GM18873 (cell line): ENCODE measurements at regions not wholly inside any gene's neighbourhood (a gene's known extent, or its start where the extent isn't known, plus 50 kb on each side); places are given as distances from the start of the nearest gene placed in this dataset.

Experiments used
- ATAC-seq: cut with Tn5 transposase; IDR thresholded peaks from one replicate; pipeline ENCODE4 v1.9.1; 2021; ENCODE audit warnings: mild to moderate bottlenecking, moderate library complexity, moderate number of reproducible peaks; ENCODE audit not compliant: unreplicated experiment, low FRiP score

DNA sequence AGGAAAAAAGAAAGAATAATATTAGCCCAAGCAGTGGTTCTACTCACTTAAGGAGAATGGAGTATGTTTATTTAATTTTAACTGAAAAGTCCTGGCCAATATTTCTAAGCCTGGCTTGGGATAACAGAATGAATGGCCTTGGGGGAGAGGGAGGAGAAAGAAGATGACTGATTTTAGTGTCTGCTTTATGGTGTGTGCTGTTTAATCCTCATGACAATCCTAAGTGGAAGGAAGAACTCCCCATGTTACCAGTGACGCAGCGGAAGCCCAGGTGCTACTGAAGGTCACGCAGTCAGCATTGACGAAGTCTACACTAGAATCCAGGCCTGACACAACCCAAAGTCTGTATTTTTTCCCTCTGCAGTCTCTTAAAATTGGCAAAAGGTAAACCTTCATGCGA, 50.5 kb downstream of the PALM2AKAP2 start:
- ATAC-seq = no peak

DNA sequence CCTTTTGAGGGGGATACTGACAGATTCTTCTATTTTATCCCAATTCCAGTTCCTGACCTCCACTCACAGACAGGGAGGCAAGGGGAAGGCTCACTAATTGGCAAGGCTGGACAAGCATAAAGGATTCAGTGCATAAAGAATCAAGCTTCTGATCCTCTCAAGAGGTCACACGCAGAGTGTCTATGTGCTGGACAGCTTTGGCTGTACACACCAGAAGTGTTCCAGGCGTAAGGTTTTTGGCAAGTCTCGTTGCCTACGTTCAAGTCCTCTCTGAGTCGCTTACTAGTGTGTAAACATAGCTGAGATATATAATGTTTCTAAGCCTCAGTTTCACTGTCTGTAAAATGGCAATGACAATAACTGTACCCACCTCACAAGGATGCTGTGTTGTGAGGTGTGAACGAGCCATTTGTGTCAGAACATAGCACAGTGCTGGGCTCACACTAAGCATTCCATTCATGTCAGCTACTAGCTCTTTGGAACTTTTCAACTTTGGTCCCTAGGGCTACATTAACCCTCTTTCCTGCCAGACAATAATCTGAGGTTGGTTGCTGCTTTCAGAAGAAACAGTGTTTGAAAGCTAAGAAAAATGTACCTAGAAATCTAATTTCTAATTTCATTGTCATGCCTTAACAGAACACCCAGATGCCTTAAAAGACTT, 52.1 kb downstream of the PALM2AKAP2 start:
- no peak for ATAC-seq

DNA sequence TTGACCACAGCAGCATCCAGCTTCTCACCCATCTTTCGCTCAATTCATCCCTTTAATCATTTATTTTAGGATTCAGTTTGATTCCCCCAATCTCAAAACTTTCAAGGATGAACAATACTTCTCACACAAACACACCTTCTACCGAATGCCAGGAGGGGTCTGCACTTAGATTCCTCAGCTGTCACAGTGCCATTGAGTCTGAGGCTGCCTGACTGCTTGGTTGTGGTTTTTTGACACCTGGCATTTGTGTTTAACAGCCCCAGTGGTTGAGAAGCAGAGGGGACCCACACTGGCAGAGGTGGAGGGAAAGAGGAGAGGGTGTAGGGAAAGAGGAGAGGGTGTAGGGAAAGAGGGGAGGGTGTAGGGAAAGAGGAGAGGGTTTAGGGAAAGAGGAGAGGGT, 54.9 kb downstream of the PALM2AKAP2 start:
- no peak for ATAC-seq

DNA sequence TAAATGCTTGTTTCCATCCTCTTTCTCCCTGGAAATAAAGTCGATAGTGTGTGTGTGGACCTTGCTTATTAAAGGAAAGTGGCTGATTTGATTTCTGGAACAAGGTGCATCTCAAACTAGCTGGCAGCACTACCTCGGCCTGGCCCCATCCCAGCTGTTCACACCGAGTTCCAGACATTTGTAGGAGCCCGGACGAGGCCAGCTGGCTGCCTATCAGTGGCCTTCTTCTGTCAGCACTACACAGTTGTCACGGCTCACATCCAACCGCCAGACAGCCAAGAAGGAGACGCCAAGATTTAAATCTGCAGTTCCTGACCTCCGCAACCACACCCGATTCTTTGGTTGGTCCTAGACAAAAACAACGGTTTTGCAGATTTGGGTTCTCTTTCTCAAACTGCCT, 63.6 kb downstream of the PALM2AKAP2 start:
- ATAC-seq = no peak

DNA sequence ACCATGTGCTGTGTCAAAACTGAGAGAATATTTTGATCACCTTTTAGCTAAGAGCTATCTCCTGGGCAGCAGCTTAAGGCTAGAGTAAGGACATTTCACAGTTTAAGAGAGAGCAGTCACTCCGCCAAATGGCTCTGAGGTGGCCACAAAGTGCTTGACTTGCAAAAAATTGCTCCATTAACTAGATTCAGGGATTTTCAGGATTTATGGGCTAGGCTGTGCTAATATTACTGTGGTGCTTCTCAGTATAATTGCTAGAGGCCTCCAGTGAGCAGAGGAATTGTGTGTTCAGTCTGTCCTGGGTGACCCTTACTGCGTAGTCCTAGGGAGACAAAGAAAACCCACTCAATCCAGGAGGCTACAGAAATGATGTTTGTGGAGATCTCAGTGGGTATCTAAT, 65.2 kb downstream of the PALM2AKAP2 start:
- no peak for ATAC-seq

DNA sequence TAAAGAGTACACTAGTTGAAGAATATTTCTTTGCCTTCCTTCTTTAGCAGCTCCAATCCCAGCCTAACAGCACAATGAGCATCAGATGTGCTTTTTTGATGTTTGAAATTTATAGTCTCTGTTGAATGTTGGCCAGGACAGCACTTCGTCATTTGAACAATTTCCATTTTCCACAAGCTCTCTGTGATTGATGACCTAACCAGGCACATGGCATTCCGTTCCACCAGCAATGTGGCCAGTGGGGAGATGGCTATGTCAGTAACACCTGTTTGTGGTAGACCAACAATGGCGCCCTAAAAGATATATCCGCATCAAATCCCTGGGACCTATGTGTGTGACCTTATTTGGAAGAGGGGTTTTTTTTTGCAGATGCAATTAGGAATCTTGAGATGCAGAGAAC, 66.8 kb downstream of the PALM2AKAP2 start:
- ATAC-seq = no peak

DNA sequence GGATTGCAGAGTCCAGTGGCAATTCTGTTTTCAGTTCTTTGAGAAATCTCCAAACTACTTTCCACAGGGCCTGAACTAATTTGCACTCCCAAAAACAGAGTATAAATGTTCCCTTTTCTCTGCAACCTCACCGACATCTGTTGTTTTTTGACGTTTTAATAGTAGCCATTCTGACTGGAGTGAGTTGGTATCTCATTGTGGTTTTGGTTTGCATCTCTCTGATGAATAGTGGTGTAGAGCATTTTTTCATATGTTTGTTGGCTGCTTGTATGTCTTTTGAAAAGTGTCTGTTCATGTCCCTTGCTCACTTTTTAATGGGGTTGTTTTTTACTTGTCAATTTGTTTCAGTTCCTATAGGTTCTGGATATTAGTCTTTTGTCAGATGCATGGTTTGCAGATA, 72.6 kb downstream of the PALM2AKAP2 start:
- no peak for ATAC-seq

DNA sequence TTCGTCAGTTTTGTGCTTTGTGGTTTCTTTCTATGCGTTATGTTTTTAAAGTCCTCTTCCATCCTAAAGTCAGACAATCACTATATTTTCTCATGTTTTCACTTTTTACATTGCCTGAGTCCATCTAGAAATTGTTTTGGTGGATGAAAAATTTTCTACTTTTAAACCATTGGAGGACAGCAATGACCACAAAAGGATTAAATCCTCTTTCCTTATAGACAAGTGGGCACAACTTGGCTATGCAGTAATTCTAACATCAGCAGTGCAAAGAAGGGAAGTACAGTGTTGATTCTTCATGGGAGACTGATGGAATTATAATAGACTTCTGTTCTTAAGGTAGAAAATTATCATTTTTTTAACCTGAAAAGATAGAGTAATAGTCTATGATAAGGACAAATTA, 75.5 kb downstream of the PALM2AKAP2 start:
- no peak for ATAC-seq

DNA sequence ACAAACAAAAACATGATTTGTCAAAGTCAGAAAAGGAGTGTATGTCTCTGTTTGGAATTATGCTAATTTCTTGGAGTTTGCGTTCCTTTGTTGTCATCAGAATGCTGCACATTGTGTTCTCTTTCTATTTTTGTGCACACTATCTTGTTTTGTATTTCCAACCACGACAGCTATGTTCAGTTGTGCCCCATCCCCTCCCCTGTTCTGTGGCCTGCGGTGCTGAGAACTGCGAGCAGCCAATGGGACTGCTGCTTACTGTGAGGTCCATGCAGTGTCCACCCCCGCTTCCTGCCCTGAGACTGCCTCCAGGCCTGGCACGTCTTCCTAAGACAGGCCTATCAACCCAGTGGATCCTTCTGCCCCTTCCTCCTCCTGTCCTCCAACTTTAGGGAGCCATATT, 76.8 kb downstream of the PALM2AKAP2 start:
- ATAC-seq = no peak

DNA sequence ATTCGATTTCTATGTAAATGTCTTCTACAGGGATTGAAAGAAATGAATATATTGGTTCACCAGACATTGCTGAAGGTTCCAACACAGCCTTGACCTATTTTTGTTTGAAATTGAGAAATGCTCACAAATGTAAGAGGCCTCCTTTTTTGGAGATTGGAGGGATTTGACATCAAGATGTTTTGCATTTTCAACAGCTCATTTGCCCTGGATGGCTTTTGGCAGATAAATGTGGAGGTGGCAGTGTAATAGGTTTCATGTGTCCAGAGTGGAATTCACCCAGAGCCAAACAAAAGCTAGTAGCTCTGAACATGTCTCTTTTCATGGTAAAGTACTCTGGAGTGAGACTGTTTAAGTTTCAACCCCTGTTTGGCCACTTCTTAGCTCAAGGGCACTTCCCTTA, 77.3 kb downstream of the PALM2AKAP2 start:
- no peak for ATAC-seq

DNA sequence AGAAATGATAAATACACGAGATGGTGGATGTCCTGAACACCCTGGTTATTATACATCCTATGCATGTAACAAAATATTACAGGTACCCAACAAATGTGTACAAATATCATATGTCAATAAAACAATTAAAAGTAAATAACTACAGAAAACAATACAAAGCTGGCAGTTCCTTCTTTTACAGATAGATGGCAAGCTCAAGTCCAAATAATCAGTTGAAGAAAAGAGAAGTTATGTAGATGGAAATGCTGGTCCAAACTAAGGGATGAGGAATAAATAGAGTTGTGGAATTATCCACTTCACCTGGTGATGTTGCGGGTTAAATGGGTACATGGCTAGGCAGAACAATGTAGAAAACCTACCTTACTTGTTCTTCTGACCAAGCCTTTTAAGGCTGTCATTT, 79.4 kb downstream of the PALM2AKAP2 start:
- no peak for ATAC-seq

DNA sequence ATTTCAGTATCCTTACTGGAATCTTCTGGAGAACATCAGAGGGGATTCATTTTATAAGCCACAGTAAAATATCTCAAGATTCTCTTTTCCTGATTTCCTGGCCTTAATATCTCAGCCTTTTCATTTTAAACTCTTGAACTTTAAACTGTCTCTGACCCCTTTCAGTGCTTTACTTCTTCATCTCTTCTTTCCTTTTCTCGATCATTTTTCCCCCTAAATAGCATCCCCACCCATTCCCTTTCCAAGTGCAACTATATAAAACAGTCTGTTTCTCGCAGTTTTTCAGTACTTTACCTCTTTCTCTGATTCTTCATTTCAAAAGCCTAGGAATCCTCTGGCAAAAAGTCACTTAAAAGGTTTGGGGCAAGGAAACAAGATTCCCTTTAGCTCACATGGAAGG, 80.5 kb downstream of the PALM2AKAP2 start:
- ATAC-seq = no peak

DNA sequence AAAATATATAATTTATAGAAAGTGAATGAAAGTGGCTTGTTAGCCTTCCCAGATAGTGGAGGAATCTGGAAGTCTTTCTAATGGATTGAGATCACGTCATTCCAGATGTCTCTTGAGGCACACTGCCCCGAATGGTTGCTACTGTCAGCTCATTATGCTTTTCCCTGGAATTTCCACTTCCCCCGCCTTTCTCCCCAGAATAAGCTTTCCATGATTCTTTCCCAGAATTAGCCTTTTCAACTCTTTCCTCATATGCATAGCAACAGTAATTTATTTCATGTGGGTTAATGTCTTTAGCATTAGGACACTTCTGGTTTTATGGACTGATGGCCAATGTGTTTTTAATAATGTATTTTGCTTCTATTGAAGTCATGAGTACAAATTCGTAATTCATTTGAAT, 81.5 kb downstream of the PALM2AKAP2 start:
- no peak for ATAC-seq

DNA sequence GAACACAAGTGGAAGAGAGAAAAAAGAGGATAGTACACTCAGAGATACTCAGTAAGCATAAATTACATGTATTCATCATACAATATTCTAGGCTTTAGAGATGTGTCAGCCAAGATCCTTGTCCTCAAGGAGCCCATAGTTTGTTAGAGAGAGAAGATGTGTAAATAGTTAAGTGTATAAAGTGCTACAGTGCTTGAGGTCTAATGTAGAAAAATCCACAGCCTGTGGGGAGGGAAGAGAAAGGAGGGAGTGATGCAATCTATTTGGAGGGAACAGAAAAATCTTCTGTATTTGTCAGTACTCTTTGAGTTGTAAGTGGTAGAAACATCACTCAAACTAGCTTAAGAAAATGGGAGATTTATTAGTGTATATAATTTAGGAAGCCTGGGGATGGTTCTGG, 81.9 kb downstream of the PALM2AKAP2 start:
- ATAC-seq = no peak

DNA sequence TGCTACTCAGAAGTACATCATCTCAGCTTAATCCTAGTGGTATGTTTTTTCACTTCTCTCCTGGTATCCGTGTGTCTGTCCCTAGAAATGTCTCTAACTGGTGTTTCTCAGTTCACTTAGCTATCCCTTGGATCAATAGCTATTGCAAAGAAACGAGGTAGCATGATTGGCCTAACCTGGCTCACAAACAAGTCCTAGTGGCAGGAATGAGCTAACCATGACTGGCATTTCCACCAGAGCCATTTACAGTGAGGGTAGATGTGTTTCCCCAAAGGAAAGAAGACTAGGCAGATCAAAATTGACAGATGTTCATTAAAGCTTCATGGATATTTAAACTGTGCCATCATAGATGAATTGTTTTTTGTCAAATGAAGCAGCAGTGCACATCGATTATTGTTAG, 82.5 kb downstream of the PALM2AKAP2 start:
- no peak for ATAC-seq

DNA sequence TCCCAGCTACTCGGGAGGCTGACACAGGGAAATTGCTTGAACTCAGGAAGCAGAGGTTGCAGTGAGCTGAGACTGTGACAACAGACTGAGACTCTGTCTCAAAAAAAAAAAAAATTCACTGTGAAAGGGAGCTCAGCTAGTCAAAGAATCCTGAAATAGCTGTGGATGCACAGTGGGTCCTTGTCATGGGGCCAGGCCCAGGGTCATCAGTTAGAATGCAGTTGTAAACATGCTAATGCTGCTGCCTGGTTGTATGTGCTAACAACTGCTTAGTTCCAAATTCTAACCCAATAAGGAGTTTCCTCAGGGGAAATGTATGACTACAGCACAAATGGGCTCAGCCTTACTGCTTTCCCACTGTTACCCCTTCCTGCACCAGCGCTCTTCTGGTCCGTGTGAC, 84.0 kb downstream of the PALM2AKAP2 start:
- ATAC-seq = no peak

DNA sequence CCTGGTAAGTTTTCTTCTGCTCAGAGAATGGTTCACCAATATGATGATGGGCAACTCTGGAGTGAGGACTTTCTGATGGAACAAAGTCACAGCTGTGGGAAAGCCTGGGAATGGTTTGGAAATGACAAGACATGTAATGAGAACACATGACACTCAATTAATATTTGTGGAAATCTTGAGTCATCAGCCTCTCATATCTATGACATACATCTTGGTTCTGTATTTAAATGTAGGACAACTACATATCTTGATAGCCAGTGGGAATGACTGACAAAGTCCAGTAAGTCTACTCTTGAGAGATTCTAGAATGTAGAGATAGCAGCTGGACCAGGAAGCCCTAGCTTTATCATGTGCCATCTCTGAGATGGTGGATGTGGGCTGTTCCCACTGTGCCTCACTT, 85.5 kb downstream of the PALM2AKAP2 start:
- no peak for ATAC-seq

DNA sequence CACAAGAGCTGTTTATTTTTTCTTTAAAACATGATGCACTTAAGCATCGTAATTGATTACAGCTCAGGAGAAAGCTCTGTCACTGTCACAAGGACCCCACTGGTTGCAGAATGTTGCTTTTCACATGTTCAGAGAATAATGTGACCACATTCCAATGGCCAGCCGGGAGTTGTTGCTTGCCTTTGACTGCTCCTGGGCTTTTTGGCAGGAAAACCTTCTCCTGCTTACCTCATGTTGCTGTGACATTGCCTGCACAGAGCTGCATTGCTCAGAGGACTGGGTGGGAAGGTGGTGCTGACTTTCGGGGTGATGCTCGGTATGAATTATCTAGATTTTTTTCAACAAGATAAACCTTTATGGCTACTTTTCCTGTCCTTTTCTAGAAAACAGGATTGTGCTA, 88.2 kb downstream of the PALM2AKAP2 start:
- ATAC-seq = no peak

DNA sequence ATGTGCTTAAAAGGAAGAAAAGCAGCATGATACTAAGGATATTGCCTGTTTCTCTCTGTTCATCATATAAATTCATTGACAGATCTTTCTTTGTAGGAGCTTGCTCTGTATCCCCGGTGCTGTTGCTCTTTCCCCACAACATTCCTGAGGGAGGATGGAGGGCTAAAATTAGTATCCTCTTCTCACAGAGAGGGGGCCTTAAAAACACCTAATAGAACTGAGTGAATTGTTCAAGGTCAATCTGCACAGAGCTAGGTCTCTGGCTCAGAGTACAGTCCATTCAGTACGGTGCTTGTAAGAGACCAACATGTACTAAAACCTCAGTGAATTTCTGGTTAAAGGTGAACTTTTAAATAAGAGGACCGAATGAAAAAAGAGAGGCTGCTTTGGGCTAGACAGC, 88.7 kb downstream of the PALM2AKAP2 start:
- no peak for ATAC-seq

DNA sequence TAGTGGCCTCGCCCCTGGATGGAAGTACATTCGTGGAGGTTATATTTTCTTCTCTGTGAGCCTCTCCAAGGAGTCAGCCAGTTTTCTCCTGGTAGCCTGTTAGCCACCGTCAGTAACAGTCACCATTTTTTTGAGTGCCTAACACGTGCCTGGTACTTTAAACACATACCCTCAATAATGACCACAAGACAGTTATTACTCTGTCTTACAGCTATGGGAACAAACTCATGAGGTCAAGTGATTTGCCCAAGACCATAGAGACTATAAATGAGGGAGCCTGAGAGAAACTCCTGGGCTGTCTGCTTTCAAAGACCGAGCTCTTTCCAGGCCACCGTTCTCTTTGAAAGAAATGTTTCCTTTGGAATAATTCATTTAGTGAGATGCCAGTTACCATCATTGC, 90.4 kb downstream of the PALM2AKAP2 start:
- ATAC-seq = no peak

DNA sequence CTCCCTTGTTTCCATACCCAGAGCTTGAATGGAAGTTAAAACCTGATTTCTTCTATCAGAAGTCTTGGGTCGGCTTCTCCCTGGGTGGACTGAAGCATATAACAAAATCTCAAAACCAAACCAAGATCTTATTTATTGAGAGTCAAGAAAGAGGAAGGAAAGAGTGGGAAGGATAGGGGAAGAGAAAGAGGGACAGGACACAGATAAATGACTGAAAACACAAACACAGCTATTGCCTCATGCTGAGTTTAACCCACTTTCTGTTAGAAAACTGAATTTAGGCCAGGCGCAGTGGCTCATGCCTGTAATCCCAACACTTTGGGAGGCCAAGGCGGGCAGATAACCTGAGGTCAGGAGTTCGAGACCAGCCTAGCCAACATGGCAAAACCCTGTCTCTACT, 92.9 kb downstream of the PALM2AKAP2 start:
- ATAC-seq = no peak

DNA sequence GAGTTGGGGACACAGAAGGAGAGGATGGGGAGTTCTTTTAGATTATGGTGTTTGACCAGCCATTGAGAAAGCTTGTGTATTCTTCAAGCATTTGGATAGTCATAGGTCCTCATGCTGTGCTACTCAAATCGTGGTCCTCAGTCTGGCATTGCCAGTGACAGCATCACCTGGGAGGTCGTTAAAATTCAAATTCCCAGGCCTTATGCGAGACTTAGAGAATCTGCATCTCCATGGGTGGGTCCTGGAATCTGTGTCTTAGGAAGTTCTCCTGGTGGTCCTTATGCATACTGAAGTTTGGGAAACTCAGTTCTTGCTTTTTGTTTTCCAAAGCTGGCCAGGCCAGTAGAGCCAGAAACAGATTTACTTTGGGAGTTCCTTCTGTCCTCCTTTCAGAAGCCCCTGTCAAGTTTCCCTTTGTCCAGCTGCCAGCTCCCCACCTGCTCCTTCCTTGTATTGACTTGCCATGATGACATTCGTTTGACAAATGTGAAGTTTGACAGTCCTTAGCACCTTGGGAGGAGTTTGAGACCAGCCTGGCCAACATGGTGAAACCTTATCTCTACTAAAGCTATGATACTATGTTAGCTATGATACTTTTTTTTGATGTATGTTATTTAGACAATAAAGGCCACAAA, 95.6 kb downstream of the PALM2AKAP2 start:
- no peak for ATAC-seq
